Activated CD4-positive, alpha-beta T cell treated with anti-CD3 and anti-CD28 coated beads for 36 hours (primary cell): ENCODE measurements at regions not wholly inside any gene's neighbourhood (a gene's known extent, or its start where the extent isn't known, plus 50 kb on each side); places are given as distances from the start of the nearest gene placed in this dataset.
"Not testable (repeated sequence)": the region's sequence is repeated elsewhere in the genome, so short reads cannot be mapped to it uniquely, and the experiment has no call there.

Experiments
- ATAC-seq: fragments of 200-7000 bp; cut with Tn5 transposase; one replicate; pipeline ENCODE4 v1.10.0; 2021; ENCODE audit warnings: mild to moderate bottlenecking, moderate library complexity
- CTCF ChIA-PET: fragments of 350-600 bp; sonication (Branson Sonifier 250); formaldehyde crosslinking; loops from one replicate; lab custom pipeline; 2021; ENCODE audit warnings: antibody characterized with exemption; lab: Charles Lee
- POLR2A ChIA-PET: fragments of 350-600 bp; sonication (Branson Sonifier 250); formaldehyde crosslinking; loops from one replicate; lab custom pipeline; 2021; ENCODE audit warnings: antibody characterized with exemption, inconsistent platforms; lab: Charles Lee
- DNase-seq: peaks from one replicate; pipeline ENCODE4 v3.0.0-alpha.2; 2020
- H3K27ac Mint-ChIP-seq: one replicate; pipeline ENCODE4 v1.8.0; 2021; ENCODE audit warnings: mixed read lengths
- H3K27me3 Mint-ChIP-seq: one replicate; pipeline ENCODE4 v1.8.0; 2021; ENCODE audit warnings: mixed read lengths
- H3K36me3 Mint-ChIP-seq: one replicate; pipeline ENCODE4 v1.8.0; 2021; ENCODE audit warnings: low read depth, mixed read lengths
- H3K4me1 Mint-ChIP-seq: one replicate; pipeline ENCODE4 v1.8.0; 2021; ENCODE audit warnings: mixed read lengths
- H3K4me3 Mint-ChIP-seq: one replicate; pipeline ENCODE4 v1.8.0; 2021; ENCODE audit warnings: mild to moderate bottlenecking, moderate library complexity, mixed read lengths
- H3K9me3 Mint-ChIP-seq: one replicate; pipeline ENCODE4 v1.8.0; 2021; ENCODE audit warnings: low read depth, mixed read lengths
- intact Hi-C, 2 experiments: fragments of 100-400 bp; cut with DNase I in 1 of 2; cut with micrococcal nuclease in 1 of 2; formaldehyde crosslinking; loops; one replicate each; pipeline versions ENCODE4 v1.14.2 to v1.15.1; 2022 to 2024; cut with DNase I, micrococcal nuclease

DNA sequence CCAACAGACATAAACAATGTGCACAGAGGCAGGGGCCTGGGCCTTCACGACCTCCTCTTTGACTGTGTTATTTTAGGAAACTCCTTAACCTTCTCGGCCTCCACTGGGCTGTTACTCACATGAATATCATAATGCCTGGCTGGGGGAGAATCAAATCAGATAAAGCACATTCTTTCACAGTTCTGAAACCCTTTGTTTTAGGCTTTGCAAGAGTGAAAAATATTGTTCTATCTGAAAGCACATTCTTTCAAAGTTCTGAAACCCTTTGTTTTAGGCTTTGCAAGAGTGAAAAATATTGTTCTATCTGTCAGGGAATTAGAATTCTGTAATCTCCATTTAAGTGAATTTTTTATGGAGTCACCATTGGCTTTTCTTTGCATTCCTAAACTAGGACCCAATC, 50.7 kb upstream of the SYNDIG1 start:
- no peak for DNase-seq
- Mint-ChIP-seq H3K27me3 (no peaks in the 10 kb centered on the region), H3K4me3 (no peak overlapping the region), H3K9me3 (peaks cover 14% of the 10 kb centered on the region), H3K27ac (no peak overlapping the region), H3K4me1 (no peaks in the 10 kb centered on the region), H3K36me3 (no peaks in the 10 kb centered on the region)
- ChIA-PET CTCF (no interaction called here), POLR2A (no interaction called here)
- intact Hi-C loops = no loop called here
- no peak for ATAC-seq

GRCh38 chr20:24417485-24417884, 51.9 kb upstream of the SYNDIG1 start:
- Mint-ChIP-seq H3K36me3 (no peaks in the 10 kb centered on the region), H3K4me3 (no peak overlapping the region), H3K27ac (no peak overlapping the region), H3K4me1 (no peaks in the 10 kb centered on the region), H3K9me3 (peaks cover 14% of the 10 kb centered on the region), H3K27me3 (no peaks in the 10 kb centered on the region)
- DNase-seq = no peak
- intact Hi-C loops = no loop called here
- ATAC-seq = no peak
- CTCF ChIA-PET = interaction anchor here (0.5 kb wide), 1 partner anchor 61 kb away, joined by 3 read pairs; no protein-coding TSS in a partner anchor
- POLR2A ChIA-PET = no interaction called here

DNA sequence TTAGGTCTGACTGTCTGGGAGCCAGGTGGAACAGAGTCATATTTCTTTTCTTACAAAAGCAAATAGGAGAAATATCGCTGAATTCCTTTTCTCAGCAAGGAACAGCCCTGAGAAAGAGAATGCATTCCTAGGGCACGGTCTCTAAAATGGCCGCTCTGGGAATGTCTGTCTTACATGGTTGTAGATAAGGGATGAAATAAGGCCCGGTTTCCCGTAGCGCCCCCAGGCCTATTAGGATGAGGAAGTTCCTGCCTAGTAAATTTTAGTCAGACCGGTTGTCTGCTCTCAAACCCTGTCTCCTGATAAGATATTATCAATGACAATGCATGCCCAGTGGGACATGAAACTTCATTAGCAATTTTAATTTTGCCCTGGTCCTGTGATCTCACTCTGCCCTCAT, 54.0 kb upstream of the SYNDIG1 start:
- peaks cover 14% of the 10 kb centered on the region for H3K9me3 Mint-ChIP-seq
- H3K4me3 Mint-ChIP-seq, H3K27me3 Mint-ChIP-seq, H3K4me1 Mint-ChIP-seq, ATAC-seq, H3K36me3 Mint-ChIP-seq, intact Hi-C loops, H3K27ac Mint-ChIP-seq, POLR2A ChIA-PET, CTCF ChIA-PET, DNase-seq: not testable (repeated sequence)

DNA sequence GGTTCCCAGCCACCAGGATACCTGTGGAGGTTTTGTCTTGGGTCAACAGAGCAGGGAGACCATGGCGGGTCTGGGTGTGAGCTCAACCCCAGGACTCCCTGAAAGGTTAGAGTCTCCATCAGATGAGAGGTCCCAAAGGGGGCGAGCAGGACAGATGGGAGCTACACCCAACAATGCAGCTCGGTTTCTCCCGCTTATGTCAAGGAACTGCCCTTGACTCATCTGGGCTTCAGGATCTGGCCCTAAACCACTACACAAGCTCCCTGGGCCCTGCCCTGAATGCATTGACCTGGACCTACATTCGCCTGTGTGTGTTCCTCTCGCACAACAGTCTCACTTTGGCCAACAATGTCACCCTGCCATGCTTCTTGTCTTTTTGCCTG, 57.6 kb upstream of the SYNDIG1 start:
- ChIA-PET POLR2A (no interaction called here), CTCF (no interaction called here)
- no peak overlapping the region for H3K4me3 Mint-ChIP-seq
- ATAC-seq = no peak
- peaks cover 14% of the 10 kb centered on the region for H3K9me3 Mint-ChIP-seq
- no peak for DNase-seq
- H3K27ac Mint-ChIP-seq = no peak overlapping the region
- intact Hi-C loops = no loop called here
- no peaks in the 10 kb centered on the region for H3K36me3 Mint-ChIP-seq
- H3K27me3 Mint-ChIP-seq = no peaks in the 10 kb centered on the region
- peaks cover 7% of the 10 kb centered on the region for H3K4me1 Mint-ChIP-seq

- H3K9me3 Mint-ChIP-seq = peaks cover 14% of the 10 kb centered on the region
- intact Hi-C loops = no loop called here
- no peaks in the 10 kb centered on the region for H3K36me3 Mint-ChIP-seq
- POLR2A ChIA-PET = no interaction called here
- H3K27ac Mint-ChIP-seq = no peak overlapping the region
- no peaks in the 10 kb centered on the region for H3K27me3 Mint-ChIP-seq
- ATAC-seq (no peak), DNase-seq (no peak)
- no peak overlapping the region for H3K4me3 Mint-ChIP-seq
- CTCF ChIA-PET = interaction anchor here (0.7 kb wide), 1 partner anchor 839 kb away, joined by 3 read pairs; no protein-coding TSS in a partner anchor
- H3K4me1 Mint-ChIP-seq = peaks cover 13% of the 10 kb centered on the region
Measured at GRCh38 chr20:24411003-24411833, 58.2 kb upstream of the SYNDIG1 start.

DNA sequence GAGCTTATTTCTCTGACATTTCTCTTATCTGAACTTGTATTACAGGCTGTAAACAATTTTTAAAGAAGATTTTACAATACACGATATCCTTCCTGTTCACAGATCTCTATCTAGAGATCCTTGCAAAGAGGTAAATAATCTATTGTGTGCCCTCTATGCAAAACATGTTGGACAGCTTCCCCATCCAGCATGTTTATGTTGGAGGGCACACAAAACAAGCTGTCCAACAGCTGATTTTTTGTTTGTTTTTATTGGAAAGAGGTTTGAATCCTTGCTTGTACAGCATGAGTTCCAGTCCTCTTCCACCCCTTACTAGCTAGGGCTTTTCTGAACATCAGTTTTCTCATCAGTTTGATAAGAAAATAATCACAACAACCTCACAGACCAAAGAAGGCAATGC, 62.3 kb upstream of the SYNDIG1 start:
- DNase-seq (no peak), ATAC-seq (no peak)
- H3K4me1 Mint-ChIP-seq = peaks cover 20% of the 10 kb centered on the region
- H3K4me3 Mint-ChIP-seq = no peak overlapping the region
- intact Hi-C loops = loop anchor here in 1 of 2 experiments (10.0 kb wide), 1 partner anchor 328 kb away; no protein-coding TSS in a partner anchor
- H3K27me3 Mint-ChIP-seq = no peaks in the 10 kb centered on the region
- H3K36me3 Mint-ChIP-seq = no peaks in the 10 kb centered on the region
- peak overlapping the region; percentile 84 for H3K27ac Mint-ChIP-seq
- ChIA-PET POLR2A (no interaction called here), CTCF (interaction anchor here (0.6 kb wide), 1 partner anchor 270 kb away, joined by 3 read pairs; no protein-coding TSS in a partner anchor)
- H3K9me3 Mint-ChIP-seq = no peaks in the 10 kb centered on the region

- H3K4me1 Mint-ChIP-seq = peaks cover 20% of the 10 kb centered on the region
- no peak overlapping the region for H3K4me3 Mint-ChIP-seq
- H3K9me3 Mint-ChIP-seq = no peaks in the 10 kb centered on the region
- CTCF ChIA-PET = interaction anchor here (0.6 kb wide), 1 partner anchor 269 kb away, joined by 3 read pairs; no protein-coding TSS in a partner anchor
- H3K36me3 Mint-ChIP-seq = no peaks in the 10 kb centered on the region
- DNase-seq (peak; percentile 19), ATAC-seq (peak; percentile 86)
- no peaks in the 10 kb centered on the region for H3K27me3 Mint-ChIP-seq
- POLR2A ChIA-PET = no interaction called here
- intact Hi-C loops = loop anchor here in 1 of 2 experiments (10.0 kb wide), 1 partner anchor 328 kb away; no protein-coding TSS in a partner anchor
- peak overlapping the region; percentile 84 for H3K27ac Mint-ChIP-seq
Measured at GRCh38 chr20:24406750-24407149, 62.7 kb upstream of the SYNDIG1 start.

DNA sequence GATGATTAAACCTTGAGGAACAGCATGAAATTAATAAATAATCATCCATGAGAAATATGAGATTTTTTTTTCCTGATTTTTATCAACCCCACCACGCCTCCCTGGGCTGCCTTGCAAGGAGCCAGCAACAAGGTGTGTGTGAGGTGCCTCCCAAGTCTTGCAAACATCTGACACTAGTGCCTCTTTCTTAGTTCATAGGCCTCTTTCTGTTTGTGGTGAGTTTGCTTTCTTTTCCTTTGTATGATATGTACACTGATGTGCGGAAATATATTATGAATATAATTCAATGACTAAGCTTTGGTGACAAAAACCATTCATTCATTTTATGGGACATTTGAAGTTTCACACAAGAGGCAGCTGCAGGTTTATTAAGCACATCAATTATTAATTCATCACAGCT, 63.2 kb upstream of the SYNDIG1 start:
- peak; percentile 79 for ATAC-seq

DNA sequence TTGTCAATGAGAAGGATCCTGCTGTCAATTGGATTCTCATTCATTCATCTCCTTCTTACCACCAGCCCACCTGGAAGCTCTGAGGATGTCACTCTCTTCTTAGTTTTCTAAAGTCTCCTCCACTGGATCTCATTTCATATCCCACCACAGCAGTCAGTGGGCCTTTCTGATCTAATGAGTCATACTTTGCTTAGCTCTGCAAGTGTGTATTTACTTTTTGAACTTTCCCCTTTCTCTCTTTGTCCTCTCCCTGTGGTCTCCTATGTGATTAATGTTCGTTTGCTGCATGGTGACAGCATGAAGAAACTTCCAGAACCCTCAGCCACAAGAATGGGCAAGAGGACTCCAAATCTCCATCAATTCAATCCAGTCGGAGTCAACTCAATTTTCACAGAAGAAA, 63.6 kb upstream of the SYNDIG1 start:
- ATAC-seq (peak; percentile 40), DNase-seq (no peak)
- POLR2A ChIA-PET = no interaction called here
- H3K36me3 Mint-ChIP-seq = no peaks in the 10 kb centered on the region
- H3K9me3 Mint-ChIP-seq = no peaks in the 10 kb centered on the region
- CTCF ChIA-PET = no interaction called here
- no peak overlapping the region for H3K4me3 Mint-ChIP-seq
- intact Hi-C loops = loop anchor here in 1 of 2 experiments (10.0 kb wide), 1 partner anchor 329 kb away; no protein-coding TSS in a partner anchor
- H3K27me3 Mint-ChIP-seq = no peaks in the 10 kb centered on the region
- peaks cover 20% of the 10 kb centered on the region for H3K4me1 Mint-ChIP-seq
- peak overlapping the region; percentile 84 for H3K27ac Mint-ChIP-seq

More for the DNA sequence above, 63.2 kb upstream of the SYNDIG1 start:
- peaks cover 20% of the 10 kb centered on the region for H3K4me1 Mint-ChIP-seq
- ChIA-PET CTCF (no interaction called here), POLR2A (no interaction called here)
- no peaks in the 10 kb centered on the region for H3K27me3 Mint-ChIP-seq
- intact Hi-C loops = loop anchor here in 1 of 2 experiments (10.0 kb wide), 1 partner anchor 329 kb away; no protein-coding TSS in a partner anchor
- no peak for DNase-seq
- H3K27ac Mint-ChIP-seq = peak overlapping the region; percentile 84
- H3K4me3 Mint-ChIP-seq = no peak overlapping the region
- no peaks in the 10 kb centered on the region for H3K36me3 Mint-ChIP-seq
- H3K9me3 Mint-ChIP-seq = no peaks in the 10 kb centered on the region

DNA sequence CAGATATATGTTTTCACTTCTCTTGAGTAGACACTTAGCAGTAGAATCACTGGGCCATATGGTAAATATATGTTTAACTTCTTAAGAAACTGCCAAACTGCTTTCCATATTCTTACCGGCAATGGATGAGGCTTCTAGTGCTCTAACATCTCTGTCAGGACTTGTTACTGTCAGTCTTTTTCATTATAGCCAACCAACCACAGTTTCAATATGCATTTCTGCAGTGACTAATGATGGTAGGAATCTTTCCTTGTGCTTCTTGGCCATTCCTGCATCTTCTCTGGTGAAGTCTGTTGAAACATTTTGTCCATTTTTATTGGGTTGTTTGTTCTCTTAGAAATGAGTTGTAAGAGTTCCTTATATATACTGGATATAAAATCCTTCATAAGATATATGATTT, 66.0 kb upstream of the SYNDIG1 start:
- ChIA-PET CTCF (no interaction called here), POLR2A (no interaction called here)
- Mint-ChIP-seq H3K27me3 (no peaks in the 10 kb centered on the region), H3K27ac (no peak overlapping the region), H3K4me3 (no peak overlapping the region), H3K4me1 (peaks cover 20% of the 10 kb centered on the region), H3K9me3 (no peaks in the 10 kb centered on the region), H3K36me3 (no peaks in the 10 kb centered on the region)
- DNase-seq = no peak
- intact Hi-C loops = loop anchor here in 1 of 2 experiments (10.0 kb wide), 1 partner anchor 331 kb away; no protein-coding TSS in a partner anchor
- ATAC-seq = no peak

DNA sequence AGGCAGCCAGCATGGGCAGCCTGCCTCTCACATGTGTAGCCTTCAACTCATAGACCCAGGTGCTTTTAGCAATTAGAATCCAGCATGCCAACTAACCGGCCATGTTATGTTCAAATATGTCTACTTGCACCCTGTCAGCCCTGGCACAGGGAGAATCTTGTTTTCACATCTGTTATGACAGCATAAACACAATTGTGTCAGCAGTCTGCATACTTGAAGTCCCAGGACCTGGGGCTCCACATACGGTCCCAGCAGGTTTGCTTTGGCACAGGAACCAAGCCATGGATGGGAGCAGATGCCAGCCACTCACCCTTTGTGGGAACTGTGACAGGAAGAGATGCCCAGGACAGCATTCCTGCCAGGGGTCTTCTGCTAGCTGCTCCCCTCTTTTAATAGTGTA, 67.2 kb upstream of the SYNDIG1 start:
- ChIA-PET POLR2A (no interaction called here), CTCF (no interaction called here)
- Mint-ChIP-seq H3K9me3 (no peaks in the 10 kb centered on the region), H3K27ac (no peak overlapping the region), H3K27me3 (no peaks in the 10 kb centered on the region), H3K4me1 (peaks cover 16% of the 10 kb centered on the region), H3K4me3 (no peak overlapping the region), H3K36me3 (no peaks in the 10 kb centered on the region)
- intact Hi-C loops = loop anchor here in 1 of 2 experiments (10.0 kb wide), 1 partner anchor 333 kb away; no protein-coding TSS in a partner anchor
- ATAC-seq (no peak), DNase-seq (no peak)

DNA sequence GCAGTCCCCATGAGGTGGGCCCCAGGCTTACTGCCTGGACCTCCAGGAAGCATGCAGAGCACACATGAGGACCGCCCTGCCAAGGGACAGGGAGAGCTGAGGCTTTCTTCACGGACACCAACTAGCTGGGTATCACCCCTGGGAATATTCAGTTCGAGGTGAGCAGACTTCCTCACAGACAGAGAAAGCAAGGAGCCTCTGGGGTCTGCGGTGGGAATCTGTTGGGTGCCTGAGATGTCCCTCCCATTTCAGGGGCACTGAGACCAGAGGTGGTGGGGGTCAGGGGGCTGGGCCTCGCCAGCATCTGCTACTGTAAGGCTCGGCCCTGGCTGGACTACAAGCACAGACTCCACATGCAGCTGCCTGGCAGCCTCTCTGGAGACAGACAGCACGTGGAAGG, 74.3 kb upstream of the SYNDIG1 start:
- H3K27ac Mint-ChIP-seq = no peak overlapping the region
- no peaks in the 10 kb centered on the region for H3K36me3 Mint-ChIP-seq
- no peak overlapping the region for H3K4me3 Mint-ChIP-seq
- ChIA-PET CTCF (no interaction called here), POLR2A (no interaction called here)
- intact Hi-C loops = no loop called here
- no peaks in the 10 kb centered on the region for H3K27me3 Mint-ChIP-seq
- ATAC-seq (no peak), DNase-seq (no peak)
- no peaks in the 10 kb centered on the region for H3K9me3 Mint-ChIP-seq
- H3K4me1 Mint-ChIP-seq = peaks cover 6% of the 10 kb centered on the region
